ENCODE measurements at regions not wholly inside any gene's neighbourhood (a gene's known extent, or its start where the extent isn't known, plus 50 kb on each side); places are given as distances from the start of the nearest gene placed in this dataset.
"Not testable (repeated sequence)": the region's sequence is repeated elsewhere in the genome, so short reads cannot be mapped to it uniquely, and the experiment has no call there.

DNA sequence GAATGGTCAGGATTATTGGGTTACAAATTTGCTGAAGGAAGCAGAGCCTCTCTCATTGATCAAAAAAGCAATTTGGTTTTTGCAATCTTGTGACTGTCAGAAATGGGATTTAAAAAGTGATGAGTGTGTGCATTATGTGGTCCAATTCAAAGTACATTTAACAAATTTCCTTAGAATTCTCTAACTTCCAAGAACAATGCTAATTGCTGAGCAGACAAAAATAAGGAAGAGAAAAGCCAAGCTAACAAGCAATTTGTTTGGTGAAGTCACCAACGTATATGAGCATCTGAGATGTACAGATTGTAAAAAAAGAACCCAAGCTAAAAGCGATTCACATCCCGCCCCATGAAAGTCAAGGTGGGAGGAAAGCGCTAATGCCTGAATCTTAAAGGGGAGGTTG, 1643.9 kb downstream of the CDH8 start:
- TF ChIP-seq, protein P1, sequence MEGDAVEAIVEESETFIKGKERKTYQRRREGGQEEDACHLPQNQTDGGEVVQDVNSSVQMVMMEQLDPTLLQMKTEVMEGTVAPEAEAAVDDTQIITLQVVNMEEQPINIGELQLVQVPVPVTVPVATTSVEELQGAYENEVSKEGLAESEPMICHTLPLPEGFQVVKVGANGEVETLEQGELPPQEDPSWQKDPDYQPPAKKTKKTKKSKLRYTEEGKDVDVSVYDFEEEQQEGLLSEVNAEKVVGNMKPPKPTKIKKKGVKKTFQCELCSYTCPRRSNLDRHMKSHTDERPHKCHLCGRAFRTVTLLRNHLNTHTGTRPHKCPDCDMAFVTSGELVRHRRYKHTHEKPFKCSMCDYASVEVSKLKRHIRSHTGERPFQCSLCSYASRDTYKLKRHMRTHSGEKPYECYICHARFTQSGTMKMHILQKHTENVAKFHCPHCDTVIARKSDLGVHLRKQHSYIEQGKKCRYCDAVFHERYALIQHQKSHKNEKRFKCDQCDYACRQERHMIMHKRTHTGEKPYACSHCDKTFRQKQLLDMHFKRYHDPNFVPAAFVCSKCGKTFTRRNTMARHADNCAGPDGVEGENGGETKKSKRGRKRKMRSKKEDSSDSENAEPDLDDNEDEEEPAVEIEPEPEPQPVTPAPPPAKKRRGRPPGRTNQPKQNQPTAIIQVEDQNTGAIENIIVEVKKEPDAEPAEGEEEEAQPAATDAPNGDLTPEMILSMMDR (IDR thresholded peaks at IDR 0.05; ENCODE audit: insufficient read depth, low read length, poor library complexity, severe bottlenecking) = no peak
- no peaks in the 10 kb centered on the region for H3K36me3 ChIP-seq (ENCODE audit: control insufficient read depth, insufficient read depth, low read length)
- no peak overlapping the region for H3K4me3 ChIP-seq (replicated peaks; ENCODE audit: low read depth, low read length)
- H3K27me3 ChIP-seq (replicated peaks; ENCODE audit: control insufficient read depth, insufficient read depth, low read length) = no peaks in the 10 kb centered on the region
- no peak for DNase-seq (ENCODE audit: extremely low read depth, insufficient read length)

DNA sequence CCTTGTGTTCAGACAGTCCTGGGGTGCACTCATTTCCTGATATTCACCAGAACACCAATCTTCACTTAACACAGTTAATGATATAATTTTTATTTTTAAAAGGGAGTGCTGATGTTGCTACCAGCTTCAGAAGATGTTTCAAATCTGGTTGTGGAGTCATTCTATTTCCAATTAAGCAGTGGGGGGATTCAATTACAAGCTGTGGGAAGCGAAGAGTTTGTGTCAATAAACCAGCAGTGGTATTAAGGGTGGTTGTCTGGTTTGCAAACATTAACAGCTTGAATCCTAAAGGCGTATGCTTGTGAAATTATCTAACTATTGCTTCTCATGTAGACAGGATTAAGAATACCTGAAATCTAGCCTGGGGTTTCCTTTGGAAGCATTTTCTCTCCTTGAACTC, 1637.5 kb upstream of the GOT2 start:
- Histone ChIP-seq H3K36me3 (ENCODE audit: control insufficient read depth, insufficient read depth, low read length) (no peaks in the 10 kb centered on the region), H3K4me3 (replicated peaks; ENCODE audit: low read depth, low read length) (no peak overlapping the region), H3K27me3 (replicated peaks; ENCODE audit: control insufficient read depth, insufficient read depth, low read length) (no peaks in the 10 kb centered on the region)
- TF ChIP-seq, protein P1 (IDR thresholded peaks at IDR 0.05; ENCODE audit: insufficient read depth, low read length, poor library complexity, severe bottlenecking) = no peak
- no peak for DNase-seq (ENCODE audit: extremely low read depth, insufficient read length)

GRCh38 chr16:60367739-60368138, 1633.6 kb upstream of the GOT2 start:
- TF ChIP-seq, protein P1 (IDR thresholded peaks at IDR 0.05; ENCODE audit: insufficient read depth, low read length, poor library complexity, severe bottlenecking) = no peak
- Histone ChIP-seq H3K36me3 (ENCODE audit: control insufficient read depth, insufficient read depth, low read length) (no peaks in the 10 kb centered on the region), H3K27me3 (replicated peaks; ENCODE audit: control insufficient read depth, insufficient read depth, low read length) (no peaks in the 10 kb centered on the region), H3K4me3 (replicated peaks; ENCODE audit: low read depth, low read length) (no peak overlapping the region)
- DNase-seq (ENCODE audit: extremely low read depth, insufficient read length) = no peak

- Histone ChIP-seq H3K4me3 (replicated peaks; ENCODE audit: low read depth, low read length) (no peak overlapping the region), H3K36me3 (ENCODE audit: control insufficient read depth, insufficient read depth, low read length) (no peaks in the 10 kb centered on the region), H3K27me3 (replicated peaks; ENCODE audit: control insufficient read depth, insufficient read depth, low read length) (no peaks in the 10 kb centered on the region)
- no peak for DNase-seq (ENCODE audit: extremely low read depth, insufficient read length)
- TF ChIP-seq, protein P1 (IDR thresholded peaks at IDR 0.05; ENCODE audit: insufficient read depth, low read length, poor library complexity, severe bottlenecking) = no peak
Observed at GRCh38 chr16:60363566-60363965, 1629.5 kb upstream of the GOT2 start.

DNA sequence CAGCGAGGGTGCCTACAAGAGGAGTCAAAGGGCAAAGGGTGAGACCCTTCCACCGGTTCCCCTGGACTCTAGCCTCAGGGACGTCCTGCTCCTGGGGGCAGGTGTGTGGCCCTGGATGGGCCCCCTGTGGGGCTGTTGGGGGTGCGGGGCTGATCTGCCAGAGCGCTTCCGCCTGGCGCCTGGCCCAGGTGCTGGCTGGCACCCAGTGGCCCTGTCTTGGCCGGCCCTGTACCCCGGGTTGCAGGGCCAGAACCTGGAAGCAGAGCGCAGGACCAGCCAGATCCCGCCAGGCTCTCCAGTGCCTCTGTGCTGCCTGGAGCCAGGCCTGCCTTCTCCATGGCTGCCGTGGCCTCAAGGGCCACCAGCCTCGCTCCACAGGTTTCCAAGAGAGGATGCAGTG, 1625.8 kb upstream of the GOT2 start:
- not testable (repeated sequence) for H3K27me3 ChIP-seq (replicated peaks; ENCODE audit: control insufficient read depth, insufficient read depth, low read length); DNase-seq (ENCODE audit: extremely low read depth, insufficient read length); H3K36me3 ChIP-seq (ENCODE audit: control insufficient read depth, insufficient read depth, low read length); H3K4me3 ChIP-seq (replicated peaks; ENCODE audit: low read depth, low read length)

DNA sequence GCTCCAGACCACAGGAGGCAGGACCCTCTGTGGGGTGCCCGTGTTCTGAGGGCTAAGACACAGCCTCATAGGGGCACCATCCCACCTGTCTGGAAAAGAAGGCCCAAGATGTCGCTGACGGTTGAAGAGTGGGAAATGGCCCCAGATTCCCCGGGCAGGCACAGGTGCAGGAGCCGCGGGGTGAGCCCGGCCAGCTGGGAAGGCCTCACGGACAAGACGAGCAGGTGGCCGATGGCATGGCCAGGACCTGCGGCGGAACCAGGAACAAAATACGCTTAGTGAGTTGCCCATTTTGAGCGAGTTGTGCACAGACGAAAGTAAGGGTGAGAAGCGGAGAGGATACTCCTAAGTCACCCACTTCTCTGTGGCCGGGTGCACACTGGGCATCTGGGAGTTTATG, 1625.3 kb upstream of the GOT2 start:
- not testable (repeated sequence) for H3K36me3 ChIP-seq (ENCODE audit: control insufficient read depth, insufficient read depth, low read length); H3K27me3 ChIP-seq (replicated peaks; ENCODE audit: control insufficient read depth, insufficient read depth, low read length); H3K4me3 ChIP-seq (replicated peaks; ENCODE audit: low read depth, low read length); DNase-seq (ENCODE audit: extremely low read depth, insufficient read length)

DNA sequence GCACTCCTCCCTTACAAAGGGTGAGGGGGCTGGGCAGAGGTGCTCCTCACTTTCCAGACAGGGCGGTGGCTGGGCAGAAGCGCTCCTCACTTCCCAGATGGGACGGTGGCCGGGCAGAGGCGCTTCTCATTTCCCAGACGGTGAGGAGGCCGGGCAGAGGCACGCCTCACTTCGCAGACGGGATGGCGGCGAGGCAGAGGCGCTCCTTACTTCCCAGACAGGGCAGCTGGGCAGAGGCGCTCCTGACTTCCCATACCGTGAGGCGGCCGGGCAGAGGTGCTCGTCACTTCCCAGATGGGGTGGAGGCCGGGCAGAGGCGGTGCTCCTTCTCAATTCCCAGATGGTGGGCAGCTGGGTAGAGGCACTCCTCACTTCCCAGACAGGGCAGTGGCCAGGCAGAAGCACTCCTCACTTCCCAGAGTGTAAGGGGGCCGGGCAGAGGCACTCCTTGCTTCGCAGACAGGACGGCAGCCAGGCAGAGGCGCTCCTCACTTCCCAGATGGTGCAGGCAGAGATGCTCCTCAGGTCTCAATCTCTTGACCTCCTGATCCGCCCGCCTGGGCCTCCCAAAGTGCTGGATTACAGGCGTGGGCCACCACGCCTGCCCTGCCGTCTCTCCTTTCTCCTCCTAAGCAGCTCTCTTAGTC, 1623.9 kb upstream of the GOT2 start:
- not testable (repeated sequence) for H3K4me3 ChIP-seq (replicated peaks; ENCODE audit: low read depth, low read length); H3K36me3 ChIP-seq (ENCODE audit: control insufficient read depth, insufficient read depth, low read length); DNase-seq (ENCODE audit: extremely low read depth, insufficient read length); H3K27me3 ChIP-seq (replicated peaks; ENCODE audit: control insufficient read depth, insufficient read depth, low read length)

Data from GM06990 (cell line).